GM21390 (cell line): ENCODE measurements at regions not wholly inside any gene's neighbourhood (a gene's known extent, or its start where the extent isn't known, plus 50 kb on each side); places are given as distances from the start of the nearest gene placed in this dataset.
A peak's percentile ranks its signal among the peaks of the same experiment; 100 is the strongest.

Experiments
- ATAC-seq: cut with Tn5 transposase; IDR thresholded peaks from one replicate; pipeline ENCODE4 v1.9.1; 2021; ENCODE audit not compliant: unreplicated experiment

DNA sequence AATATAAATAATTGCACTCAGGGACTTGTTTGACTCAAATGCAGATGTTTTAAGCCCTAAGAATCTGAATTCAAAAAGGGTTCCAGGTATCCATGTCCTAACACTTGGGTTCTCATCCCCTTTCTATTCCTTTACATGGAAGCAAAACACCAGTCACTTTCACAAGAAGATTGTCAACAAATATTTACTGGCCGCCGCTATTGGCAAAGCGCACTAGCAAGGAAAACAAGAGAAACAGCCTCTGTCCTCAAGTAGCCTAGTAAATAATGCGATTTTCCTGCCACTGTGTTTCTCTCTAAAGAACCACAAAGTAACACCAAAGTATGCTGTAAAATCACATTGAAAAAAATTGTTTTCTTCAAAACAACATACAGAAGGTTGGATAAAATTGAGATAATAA lies 66.7 kb upstream of the EZH2 start:
- no peak for ATAC-seq

DNA sequence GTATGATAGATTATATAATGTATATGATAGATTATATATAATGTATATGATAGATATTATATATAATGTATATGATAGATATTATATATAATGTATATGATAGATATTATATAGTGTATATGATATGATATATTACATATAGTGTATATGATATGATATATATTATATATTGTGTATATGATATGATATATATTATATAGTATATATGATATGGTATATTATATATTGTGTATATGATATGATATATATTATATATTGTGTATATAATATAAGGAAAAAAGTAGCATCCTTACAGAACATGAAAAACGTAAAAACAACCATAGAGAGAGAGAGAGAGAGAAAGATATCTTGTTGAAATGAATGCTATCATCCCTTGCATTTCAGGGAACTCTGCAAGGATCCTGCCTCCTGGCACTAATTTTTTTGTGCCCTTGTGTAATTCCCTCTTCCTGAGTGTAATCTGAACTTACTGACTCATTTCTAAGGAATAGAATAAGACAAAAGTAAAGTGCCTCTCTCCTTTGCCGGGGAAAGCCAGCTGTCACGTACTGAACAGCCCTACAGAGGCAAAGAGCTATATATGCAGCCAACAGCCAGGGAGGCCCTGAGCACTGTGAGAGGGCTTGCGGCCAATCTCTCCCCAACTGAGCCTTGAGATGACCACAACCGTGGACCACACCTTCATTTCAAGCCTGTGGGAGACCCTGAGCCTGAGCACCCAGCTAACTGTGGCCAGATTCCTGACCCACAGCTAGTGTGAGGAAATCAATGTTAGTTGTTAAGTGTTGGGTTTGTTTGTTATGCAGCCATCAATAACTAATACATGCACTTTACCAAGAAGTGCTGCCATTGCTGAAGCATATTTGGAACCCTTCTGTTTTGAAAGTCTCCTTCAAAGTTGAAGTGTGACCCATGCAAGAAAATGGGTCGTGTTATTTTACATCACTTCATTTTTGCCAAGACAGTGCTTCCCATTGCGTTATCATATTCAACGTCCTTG lies 61.1 kb upstream of the EZH2 start:
- ATAC-seq: no peak

DNA sequence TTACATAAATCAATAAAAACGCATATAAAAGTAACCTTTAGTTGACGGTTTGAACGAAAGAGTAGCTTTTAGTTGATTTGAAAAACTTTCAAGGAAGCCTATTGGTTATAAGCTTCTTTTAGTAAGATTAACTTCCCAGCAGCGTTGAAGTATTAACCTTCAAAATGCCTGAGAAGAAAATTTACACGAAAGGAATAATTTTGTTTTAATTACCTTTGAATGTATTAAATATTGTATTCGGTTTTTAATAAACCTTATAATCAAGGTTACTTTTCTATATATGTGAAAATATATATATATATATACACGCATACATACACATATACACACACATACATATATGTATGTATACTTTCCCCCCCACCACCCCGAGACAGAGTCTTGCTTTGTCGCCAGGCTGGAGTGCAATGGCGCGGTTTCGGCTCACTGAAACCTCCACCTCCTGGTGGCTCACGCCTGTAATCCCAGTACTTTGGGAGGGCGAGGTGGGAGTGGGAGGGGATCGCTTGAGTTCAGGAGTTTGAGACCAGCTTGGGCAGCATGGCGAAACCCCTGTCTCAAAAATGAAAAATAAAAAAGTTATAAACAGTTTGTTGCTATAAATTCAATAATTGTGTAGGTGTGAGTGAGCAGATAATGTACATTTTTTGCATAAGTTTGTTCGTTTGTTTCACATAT lies 57.6 kb upstream of the EZH2 start:
- peak; percentile 49 for ATAC-seq

DNA sequence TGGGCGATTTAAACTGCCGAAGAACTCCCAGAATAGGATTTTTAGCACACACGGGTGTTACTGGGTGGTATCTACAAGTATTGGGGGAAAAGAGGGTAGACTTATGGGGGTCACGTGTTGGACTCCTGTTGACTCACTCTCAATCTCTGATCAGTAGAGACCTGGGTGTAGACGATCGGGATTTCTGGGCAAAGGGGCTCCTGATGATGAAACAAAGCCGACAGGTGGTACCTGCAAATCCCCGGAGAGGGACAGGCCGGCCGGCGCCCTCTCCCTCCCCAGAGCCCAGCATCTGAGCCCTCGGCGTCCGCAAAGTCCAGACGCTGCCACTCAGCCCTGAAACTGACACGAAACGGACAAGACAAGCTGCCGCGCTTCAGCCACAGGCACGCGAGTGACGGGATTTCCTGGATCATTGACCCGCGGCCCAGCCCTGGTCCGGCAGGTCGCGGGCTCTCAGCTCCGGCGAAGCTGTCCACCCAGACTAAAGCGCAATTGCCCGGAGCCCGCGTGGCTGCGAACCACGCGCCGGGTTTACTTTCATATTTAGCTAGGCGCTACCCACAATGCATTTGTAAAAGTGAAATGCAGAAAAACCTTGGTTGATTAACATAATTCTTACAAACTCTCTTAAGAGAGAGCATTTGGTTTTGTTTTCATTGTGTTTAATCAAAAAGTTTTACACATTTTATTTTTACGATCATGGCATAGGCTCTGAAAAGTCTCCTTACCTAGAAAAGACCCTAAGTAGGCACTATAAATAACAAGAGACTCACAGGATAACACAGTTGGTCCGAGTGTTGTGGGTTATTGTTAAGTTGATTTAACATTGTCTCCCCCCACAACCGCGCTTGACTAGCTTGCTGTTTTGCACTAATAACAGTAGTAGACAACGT lies 56.9 kb upstream of the EZH2 start:
- peak; percentile 65 for ATAC-seq

DNA sequence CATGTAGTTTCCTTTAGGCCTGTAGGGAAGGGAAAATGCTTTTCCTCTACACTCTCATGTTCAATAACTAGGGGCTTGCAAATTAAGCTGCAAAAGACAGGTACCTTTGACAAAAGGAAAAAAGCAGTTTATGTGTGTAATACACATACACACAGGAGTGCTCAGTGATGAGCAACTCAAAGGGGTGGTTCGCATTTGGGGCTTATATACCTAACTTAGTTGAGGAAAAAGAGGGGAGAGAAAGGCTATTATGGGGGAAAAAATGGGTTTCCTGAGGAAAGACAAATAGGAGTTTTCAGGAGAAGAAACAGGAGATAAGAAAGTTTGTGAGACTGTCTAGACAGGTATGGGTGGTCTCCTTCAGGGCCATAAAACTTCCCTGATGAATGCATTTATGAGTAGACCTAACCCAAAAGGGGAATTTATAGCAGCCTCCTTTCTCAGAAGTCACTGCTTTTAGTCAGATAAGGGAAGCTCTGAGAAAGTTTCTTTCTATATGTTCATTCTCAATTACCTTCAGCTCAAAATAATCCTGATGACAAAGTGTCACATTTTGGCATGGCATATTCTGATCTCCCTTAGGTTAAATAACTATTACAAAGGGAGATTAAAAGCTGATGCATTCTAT lies 55.2 kb upstream of the EZH2 start:
- no peak for ATAC-seq

DNA sequence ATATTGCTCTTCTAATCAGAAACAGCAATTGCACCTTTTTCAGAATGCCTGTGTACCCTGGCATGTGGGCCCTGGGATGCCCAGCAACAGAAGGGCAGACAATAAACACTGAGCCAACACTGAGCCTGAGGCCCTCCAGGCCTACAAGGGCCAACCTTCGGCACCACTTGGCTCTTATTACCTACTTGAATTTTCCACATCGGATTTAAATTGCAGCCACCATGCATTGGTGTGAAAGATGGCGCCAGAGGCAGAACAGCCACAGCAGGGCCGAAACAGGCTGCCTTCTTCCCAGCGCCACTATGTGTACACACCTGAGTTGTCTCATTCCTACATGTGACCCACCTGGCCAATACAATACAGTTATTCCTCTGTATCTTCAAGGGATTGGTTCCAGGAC lies 51.4 kb upstream of the EZH2 start:
- ATAC-seq: no peak
